ENCODE measurements at regions not wholly inside any gene's neighbourhood (a gene's known extent, or its start where the extent isn't known, plus 50 kb on each side); places are given as distances from the start of the nearest gene placed in this dataset.

DNA sequence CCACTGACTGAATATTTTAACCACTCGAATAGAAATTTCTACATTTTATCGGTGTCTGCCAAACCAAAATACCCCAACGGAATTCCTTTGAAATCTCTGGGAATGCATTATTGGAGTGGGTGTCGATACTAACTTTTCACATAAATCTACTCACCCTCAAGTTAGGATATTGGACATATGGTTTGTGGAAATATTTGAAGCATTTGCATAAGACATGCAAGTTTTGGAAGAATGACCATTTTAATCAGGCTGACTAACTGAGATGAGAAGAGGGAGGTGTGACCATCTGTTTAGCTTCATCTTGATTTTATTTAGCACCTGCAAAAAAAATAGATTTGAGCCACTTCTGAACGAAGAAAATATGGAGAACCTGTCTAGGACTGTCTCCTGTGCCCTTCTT is 61.2 kb downstream of the KLF6 start:
- H3K36me3 ChIP-seq = no peaks in the 10 kb centered on the region
- no peak overlapping the region for H3K27ac ChIP-seq
- intact Hi-C loops (cut with DNase I; ENCODE audit: low total_unique reads) = no loop called here
- no peak overlapping the region for H3K4me3 ChIP-seq
- no peaks in the 10 kb centered on the region for H3K4me1 ChIP-seq
- no peaks in the 10 kb centered on the region for H3K27me3 ChIP-seq
- no peaks in the 10 kb centered on the region for H3K9me3 ChIP-seq
- TF ChIP-seq, protein P1, sequence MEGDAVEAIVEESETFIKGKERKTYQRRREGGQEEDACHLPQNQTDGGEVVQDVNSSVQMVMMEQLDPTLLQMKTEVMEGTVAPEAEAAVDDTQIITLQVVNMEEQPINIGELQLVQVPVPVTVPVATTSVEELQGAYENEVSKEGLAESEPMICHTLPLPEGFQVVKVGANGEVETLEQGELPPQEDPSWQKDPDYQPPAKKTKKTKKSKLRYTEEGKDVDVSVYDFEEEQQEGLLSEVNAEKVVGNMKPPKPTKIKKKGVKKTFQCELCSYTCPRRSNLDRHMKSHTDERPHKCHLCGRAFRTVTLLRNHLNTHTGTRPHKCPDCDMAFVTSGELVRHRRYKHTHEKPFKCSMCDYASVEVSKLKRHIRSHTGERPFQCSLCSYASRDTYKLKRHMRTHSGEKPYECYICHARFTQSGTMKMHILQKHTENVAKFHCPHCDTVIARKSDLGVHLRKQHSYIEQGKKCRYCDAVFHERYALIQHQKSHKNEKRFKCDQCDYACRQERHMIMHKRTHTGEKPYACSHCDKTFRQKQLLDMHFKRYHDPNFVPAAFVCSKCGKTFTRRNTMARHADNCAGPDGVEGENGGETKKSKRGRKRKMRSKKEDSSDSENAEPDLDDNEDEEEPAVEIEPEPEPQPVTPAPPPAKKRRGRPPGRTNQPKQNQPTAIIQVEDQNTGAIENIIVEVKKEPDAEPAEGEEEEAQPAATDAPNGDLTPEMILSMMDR (IDR thresholded peaks at IDR 0.05) = no peak
- no peak for TF ChIP-seq POLR2A (IDR thresholded peaks at IDR 0.05)
- DNase-seq = no peak

DNA sequence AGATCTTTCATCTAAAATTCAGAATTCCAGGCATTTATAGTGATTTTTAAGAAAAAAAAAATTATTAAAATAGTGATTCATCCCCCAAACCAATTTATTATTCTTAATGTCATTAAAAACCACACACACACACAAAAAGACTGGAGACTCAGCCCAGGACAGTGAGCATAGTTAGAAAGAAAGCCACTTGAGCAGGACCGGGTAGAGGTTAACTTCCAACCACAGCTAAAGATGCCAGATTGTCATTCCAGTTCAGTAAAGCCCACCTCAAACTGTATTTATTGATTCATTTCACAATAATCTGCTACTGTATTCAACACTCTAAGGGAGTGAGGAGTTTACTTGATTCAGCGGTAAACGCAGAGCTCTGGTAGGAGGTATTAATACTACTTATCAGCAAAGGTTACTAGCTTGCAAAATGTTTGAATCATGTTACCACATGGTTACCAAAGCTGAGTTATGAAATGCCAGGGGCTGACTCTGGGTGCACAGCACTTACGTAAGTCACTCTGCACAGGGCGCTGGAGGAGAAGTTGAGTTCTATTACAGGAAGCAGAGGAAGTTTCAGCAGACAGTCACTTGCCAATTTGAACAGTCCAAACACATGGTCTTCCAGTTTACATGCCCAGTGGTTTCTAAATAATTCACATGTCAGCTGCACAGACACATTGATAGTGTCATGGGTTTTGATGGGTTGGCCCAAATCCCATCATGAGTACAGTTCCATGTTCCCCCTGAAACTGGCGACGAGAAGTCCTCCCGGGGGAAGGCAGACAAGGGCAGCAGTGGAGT is 64.6 kb downstream of the KLF6 start:
- no peaks in the 10 kb centered on the region for H3K36me3 ChIP-seq
- H3K4me3 ChIP-seq = no peak overlapping the region
- no peaks in the 10 kb centered on the region for H3K27me3 ChIP-seq
- no peaks in the 10 kb centered on the region for H3K4me1 ChIP-seq
- intact Hi-C loops (cut with DNase I; ENCODE audit: low total_unique reads) = no loop called here
- DNase-seq = peak in 1 of 2 donors; percentile 34
- H3K9me3 ChIP-seq = no peaks in the 10 kb centered on the region
- H3K27ac ChIP-seq = no peak overlapping the region
- TF ChIP-seq, protein P1 (IDR thresholded peaks at IDR 0.05) = no peak
- TF ChIP-seq POLR2A (IDR thresholded peaks at IDR 0.05) = no peak

DNA sequence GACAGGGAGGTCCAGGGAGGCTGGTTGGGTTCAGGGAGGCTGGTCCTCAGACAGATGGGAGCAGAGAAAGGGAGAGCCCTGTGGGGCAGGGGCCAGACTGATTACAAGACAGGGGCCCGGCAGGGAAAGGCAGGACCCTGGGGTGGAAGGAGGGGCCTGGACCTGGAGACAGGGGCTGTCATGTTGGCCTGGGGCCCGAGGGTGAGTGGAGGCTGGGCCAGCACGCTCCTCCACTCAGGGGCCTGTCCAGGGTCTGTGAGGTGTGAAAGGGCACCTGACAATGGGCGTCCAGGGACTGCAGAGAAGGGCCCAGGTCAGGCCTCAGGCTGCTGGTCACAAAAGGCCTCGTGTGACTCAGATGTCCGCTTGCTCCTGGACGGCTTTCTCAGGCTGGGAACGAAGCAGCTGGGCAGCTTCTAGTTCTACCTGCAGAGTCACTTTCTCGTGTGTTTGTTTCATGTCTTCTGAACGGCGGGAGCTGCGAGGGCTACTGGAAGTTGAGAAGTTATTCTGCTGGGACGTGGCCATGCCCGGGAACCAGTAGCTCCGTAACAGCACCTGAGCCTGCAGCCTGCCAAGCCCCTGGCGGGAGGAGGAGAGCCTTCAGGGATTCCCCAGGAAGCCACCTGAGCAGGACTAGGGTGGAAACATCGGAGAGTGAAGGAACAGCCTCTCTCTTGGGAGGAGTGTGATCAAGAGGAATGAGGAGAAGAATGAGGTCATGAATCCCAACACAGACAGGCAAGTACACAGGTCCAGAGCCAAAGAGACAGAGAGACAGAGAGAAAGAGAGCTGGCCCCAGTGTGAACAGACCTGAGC is 65.8 kb downstream of the KLF6 start:
- intact Hi-C loops (cut with DNase I; ENCODE audit: low total_unique reads) = no loop called here
- no peak for TF ChIP-seq POLR2A (IDR thresholded peaks at IDR 0.05)
- TF ChIP-seq, protein P1 (IDR thresholded peaks at IDR 0.05) = no peak

DNA sequence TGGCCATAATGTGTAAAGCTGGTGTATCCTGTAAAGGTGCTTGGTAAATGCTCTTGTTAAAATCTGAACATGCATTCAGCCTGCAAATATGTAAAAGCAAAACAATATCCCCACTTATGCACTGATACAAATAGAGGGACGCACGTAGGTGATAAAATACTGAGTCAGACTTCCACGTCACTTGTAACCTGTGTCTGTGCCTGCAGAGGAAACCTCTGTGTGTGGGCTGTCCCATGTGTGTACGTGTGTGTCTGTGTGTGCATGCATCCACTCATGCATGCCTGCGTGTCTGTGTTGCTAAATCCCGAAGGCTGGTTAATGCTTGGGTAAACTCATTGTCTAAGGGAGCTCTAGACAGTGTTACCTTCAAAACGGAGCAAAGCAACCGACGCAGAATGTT is 68.9 kb downstream of the KLF6 start:
- intact Hi-C loops (cut with DNase I; ENCODE audit: low total_unique reads) = no loop called here
- Histone ChIP-seq H3K4me3 (no peak overlapping the region), H3K27ac (no peak overlapping the region), H3K36me3 (no peaks in the 10 kb centered on the region), H3K27me3 (no peaks in the 10 kb centered on the region), H3K4me1 (no peaks in the 10 kb centered on the region), H3K9me3 (peaks cover 0 to 6% of the 10 kb centered on the region in 2 donors)
- TF ChIP-seq, protein P1 (IDR thresholded peaks at IDR 0.05) = no peak
- no peak for TF ChIP-seq POLR2A (IDR thresholded peaks at IDR 0.05)
- no peak for DNase-seq

More for the DNA sequence above, 65.8 kb downstream of the KLF6 start:
- Histone ChIP-seq H3K27me3 (no peaks in the 10 kb centered on the region), H3K9me3 (no peaks in the 10 kb centered on the region), H3K4me3 (no peak overlapping the region), H3K27ac (no peak overlapping the region), H3K4me1 (no peaks in the 10 kb centered on the region), H3K36me3 (no peaks in the 10 kb centered on the region)
- DNase-seq = no peak

DNA sequence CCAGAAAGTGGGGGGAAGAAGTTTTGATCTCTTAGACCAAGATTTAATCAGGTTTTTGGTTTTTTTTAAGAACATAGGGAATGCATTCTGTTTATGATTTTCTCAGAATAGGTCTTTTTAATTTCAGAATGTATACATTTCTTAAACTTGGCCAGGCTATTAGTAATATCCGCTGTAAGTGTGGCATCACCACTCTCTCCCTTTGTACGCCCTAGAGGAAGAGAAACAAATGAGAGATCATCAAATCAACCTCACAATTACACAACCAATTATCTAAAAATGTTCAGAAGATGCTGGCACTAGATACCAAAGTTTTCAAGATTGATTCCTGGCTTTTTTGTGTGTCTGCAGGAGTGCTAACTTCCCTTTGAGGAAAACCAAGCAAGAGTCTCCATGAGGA is 70.0 kb downstream of the KLF6 start:
- intact Hi-C loops (cut with DNase I; ENCODE audit: low total_unique reads) = no loop called here
- Histone ChIP-seq H3K4me1 (no peaks in the 10 kb centered on the region), H3K27ac (no peak overlapping the region), H3K36me3 (no peaks in the 10 kb centered on the region), H3K4me3 (no peak overlapping the region), H3K9me3 (peaks cover 0 to 6% of the 10 kb centered on the region in 2 donors), H3K27me3 (no peaks in the 10 kb centered on the region)
- no peak for TF ChIP-seq POLR2A (IDR thresholded peaks at IDR 0.05)
- TF ChIP-seq, protein P1 (IDR thresholded peaks at IDR 0.05) = no peak
- DNase-seq = no peak
